Stimulated activated naive B cell treated with anti-CD40 and anti-IgM and Interleukin-4, amounts not matched to agents 10 μg/mL and 1 μg/mL and 100 μg/mL, for 72 hours (primary cell): ENCODE measurements at regions not wholly inside any gene's neighbourhood (a gene's known extent, or its start where the extent isn't known, plus 50 kb on each side); places are given as distances from the start of the nearest gene placed in this dataset.

Source experiments
- ATAC-seq, 2 donors: fragments of 150-1000 bp; cut with Tn5 transposase; replicated peaks; 2 replicates each; pipeline ENCODE4 v1.10.0; 2021; ENCODE audit warnings: moderate library complexity in 1 of 2
- DNase-seq: peaks from one replicate; pipeline ENCODE4 v3.0.0; 2021
- H3K27ac Mint-ChIP-seq: one replicate; pipeline ENCODE4 v1.8.0; 2022; ENCODE audit warnings: mild to moderate bottlenecking, mixed read lengths
- H3K27me3 Mint-ChIP-seq, 2 donors: one replicate each; pipeline ENCODE4 v1.8.0; 2022; ENCODE audit warnings: mixed read lengths in 2 of 2
- H3K36me3 Mint-ChIP-seq, 2 donors: one replicate each; pipeline ENCODE4 v1.8.0; 2022; ENCODE audit warnings: mixed read lengths in 2 of 2, mild to moderate bottlenecking in 1 of 2
- H3K4me1 Mint-ChIP-seq, 2 donors: one replicate each; pipeline ENCODE4 v1.8.0; 2022; ENCODE audit warnings: mixed read lengths in 2 of 2, mild to moderate bottlenecking in 1 of 2
- H3K4me3 Mint-ChIP-seq, 2 donors: one replicate each; pipeline ENCODE4 v1.8.0; 2022; ENCODE audit warnings: mild to moderate bottlenecking in 2 of 2, mixed read lengths in 2 of 2, moderate library complexity in 1 of 2
- H3K9me3 Mint-ChIP-seq, 2 donors: one replicate each; pipeline ENCODE4 v1.8.0; 2022; ENCODE audit warnings: mixed read lengths in 2 of 2, mild to moderate bottlenecking in 1 of 2

- no peaks in the 10 kb centered on the region for H3K36me3 Mint-ChIP-seq
- H3K27me3 Mint-ChIP-seq, result no peaks in the 10 kb centered on the region
- no peak overlapping the region for H3K4me3 Mint-ChIP-seq
- ATAC-seq, result no peak
- H3K9me3 Mint-ChIP-seq, result peaks cover 28 to 32% of the 10 kb centered on the region in 2 donors
- H3K27ac Mint-ChIP-seq, result no peak overlapping the region
- no peaks in the 10 kb centered on the region for H3K4me1 Mint-ChIP-seq
- DNase-seq, result no peak
Measured at GRCh38 chr14:30088620-30089019, 161.0 kb upstream of the PRKD1 start.

DNA sequence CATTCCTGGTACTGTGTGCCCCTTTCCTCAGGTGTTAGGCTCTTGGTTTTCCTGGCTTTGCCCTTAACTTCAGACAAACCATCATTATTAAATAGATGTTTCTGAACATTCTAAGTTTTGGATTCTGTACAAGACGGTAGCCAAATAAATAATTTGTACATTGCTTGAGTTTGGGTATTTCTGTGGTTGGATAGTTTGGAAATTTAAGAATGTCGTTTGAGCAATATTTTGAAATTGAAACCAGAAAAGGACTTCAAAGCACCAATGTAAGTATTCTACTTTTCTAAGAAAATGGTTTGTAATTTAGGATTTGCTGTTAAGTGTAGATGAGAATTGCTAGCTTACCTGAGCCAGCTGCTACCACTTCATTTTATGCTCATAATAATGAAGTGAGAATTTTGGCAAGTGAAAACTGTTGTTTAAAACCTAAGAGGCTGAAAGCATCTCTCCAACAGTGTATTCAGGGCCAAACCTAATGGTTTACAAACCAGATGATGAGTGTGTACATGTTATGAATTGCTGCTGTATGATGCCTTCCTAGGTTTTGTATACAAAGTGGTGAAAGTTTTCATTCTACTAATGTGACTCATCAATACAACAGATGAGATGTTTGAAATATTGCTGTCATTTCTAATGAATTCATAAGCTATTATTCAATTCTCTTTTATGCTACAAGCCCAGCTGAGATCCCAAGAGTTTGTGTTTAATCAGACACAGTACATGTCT is 181.5 kb upstream of the PRKD1 start:
- Mint-ChIP-seq H3K4me3 (no peak overlapping the region), H3K27ac (no peak overlapping the region), H3K36me3 (no peaks in the 10 kb centered on the region), H3K9me3 (peaks cover 0 to 4% of the 10 kb centered on the region in 2 donors), H3K4me1 (no peaks in the 10 kb centered on the region), H3K27me3 (no peaks in the 10 kb centered on the region)
- ATAC-seq, result no peak
- DNase-seq, result no peak

GRCh38 chr14:30114051-30114450 is 186.4 kb upstream of the PRKD1 start:
- Mint-ChIP-seq H3K27me3 (no peaks in the 10 kb centered on the region), H3K4me1 (no peaks in the 10 kb centered on the region), H3K9me3 (peaks cover 0 to 2% of the 10 kb centered on the region in 2 donors), H3K4me3 (no peak overlapping the region), H3K36me3 (no peaks in the 10 kb centered on the region), H3K27ac (no peak overlapping the region)
- no peak for ATAC-seq
- no peak for DNase-seq

DNA sequence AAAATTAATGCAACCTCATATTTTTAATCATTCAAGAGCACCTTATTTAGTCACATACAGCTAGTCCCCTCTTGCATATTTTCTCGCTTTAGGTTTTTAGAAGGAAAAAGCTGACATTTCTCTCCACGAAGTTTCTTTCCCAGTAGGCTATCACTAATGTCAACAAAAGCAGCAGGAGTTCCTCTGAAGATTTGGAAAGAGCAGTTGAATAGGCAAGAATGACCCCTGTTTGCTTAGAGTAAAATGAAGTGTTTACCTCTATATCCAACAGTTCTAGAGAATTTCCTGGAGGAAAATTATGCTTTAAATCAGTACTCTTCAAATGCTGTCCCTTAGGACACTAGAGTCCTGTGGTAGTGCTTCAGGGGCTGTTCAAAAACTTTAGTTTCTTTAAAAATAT is 188.1 kb upstream of the PRKD1 start:
- Mint-ChIP-seq H3K27ac (no peak overlapping the region), H3K27me3 (no peaks in the 10 kb centered on the region), H3K9me3 (peaks cover 0 to 2% of the 10 kb centered on the region in 2 donors), H3K4me3 (no peak overlapping the region), H3K4me1 (no peaks in the 10 kb centered on the region), H3K36me3 (no peaks in the 10 kb centered on the region)
- DNase-seq, result no peak
- no peak for ATAC-seq

DNA sequence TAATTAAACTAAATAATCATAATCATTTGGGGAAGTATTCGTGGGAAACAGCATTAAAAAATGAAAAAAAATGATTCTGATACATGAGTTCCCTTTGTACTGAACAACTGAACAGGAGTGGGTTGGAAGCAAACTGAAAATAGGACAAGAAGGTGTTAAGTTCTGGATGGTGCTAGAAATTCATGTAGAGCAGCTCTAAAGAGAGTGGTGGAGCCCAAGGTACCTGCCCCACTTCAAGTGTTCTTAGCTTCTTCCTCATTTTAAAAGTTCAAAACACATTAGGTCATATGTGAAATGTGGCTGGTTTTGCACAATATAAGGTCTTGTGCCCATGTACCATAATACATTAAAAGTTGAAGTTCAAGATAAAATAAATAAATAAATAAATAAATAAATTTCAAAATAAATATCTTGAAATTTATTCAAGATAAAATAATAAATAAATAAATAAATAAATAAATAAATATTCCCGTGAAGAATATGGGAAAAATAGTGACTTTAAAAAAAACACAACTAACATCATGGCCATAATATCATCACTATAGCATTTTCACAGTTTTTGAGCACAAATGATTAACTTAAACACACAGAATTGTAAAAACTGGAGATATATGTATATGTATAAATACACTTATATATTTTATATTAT is 191.5 kb upstream of the PRKD1 start:
- no peak overlapping the region for H3K27ac Mint-ChIP-seq
- no peaks in the 10 kb centered on the region for H3K9me3 Mint-ChIP-seq
- no peaks in the 10 kb centered on the region for H3K27me3 Mint-ChIP-seq
- ATAC-seq (no peak), DNase-seq (no peak)
- no peak overlapping the region for H3K4me3 Mint-ChIP-seq
- no peaks in the 10 kb centered on the region for H3K4me1 Mint-ChIP-seq
- H3K36me3 Mint-ChIP-seq, result no peaks in the 10 kb centered on the region

GRCh38 chr14:30125322-30125979 is 197.8 kb upstream of the PRKD1 start:
- DNase-seq (no peak), ATAC-seq (no peak)
- no peaks in the 10 kb centered on the region for H3K4me1 Mint-ChIP-seq
- no peak overlapping the region for H3K27ac Mint-ChIP-seq
- no peaks in the 10 kb centered on the region for H3K36me3 Mint-ChIP-seq
- H3K4me3 Mint-ChIP-seq, result no peak overlapping the region
- H3K27me3 Mint-ChIP-seq, result no peaks in the 10 kb centered on the region
- no peaks in the 10 kb centered on the region for H3K9me3 Mint-ChIP-seq

DNA sequence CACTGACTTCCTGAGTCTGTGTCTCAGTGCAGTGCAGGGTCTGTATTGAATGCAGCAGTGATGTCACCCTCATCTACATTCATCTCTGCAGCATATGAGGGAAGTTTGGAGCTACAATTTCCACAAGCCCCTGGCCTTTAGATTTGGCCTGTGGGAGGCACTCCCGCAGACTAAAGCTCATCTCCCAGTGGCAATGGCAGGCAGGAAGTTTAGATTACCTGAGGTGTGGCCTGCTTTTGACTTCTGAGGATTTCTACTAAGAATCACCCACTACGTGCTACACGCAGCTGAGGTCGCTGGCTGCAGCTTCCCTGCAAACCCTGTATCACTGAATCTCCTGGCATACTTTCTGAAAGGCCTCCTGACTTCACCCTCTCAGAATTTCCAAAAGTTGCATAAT is 202.2 kb upstream of the PRKD1 start:
- Mint-ChIP-seq H3K36me3 (no peaks in the 10 kb centered on the region), H3K4me3 (no peak overlapping the region), H3K4me1 (no peaks in the 10 kb centered on the region)

GRCh38 chr14:30131581-30132097 is 204.0 kb upstream of the PRKD1 start:
- Mint-ChIP-seq H3K4me1 (no peaks in the 10 kb centered on the region), H3K27me3 (no peaks in the 10 kb centered on the region), H3K36me3 (no peaks in the 10 kb centered on the region), H3K4me3 (no peak overlapping the region), H3K27ac (no peak overlapping the region), H3K9me3 (no peaks in the 10 kb centered on the region)
- no peak for ATAC-seq
- no peak for DNase-seq

More for the DNA sequence above, 202.2 kb upstream of the PRKD1 start:
- Mint-ChIP-seq H3K27ac (no peak overlapping the region), H3K27me3 (no peaks in the 10 kb centered on the region), H3K9me3 (no peaks in the 10 kb centered on the region)
- no peak for ATAC-seq
- DNase-seq, result no peak

DNA sequence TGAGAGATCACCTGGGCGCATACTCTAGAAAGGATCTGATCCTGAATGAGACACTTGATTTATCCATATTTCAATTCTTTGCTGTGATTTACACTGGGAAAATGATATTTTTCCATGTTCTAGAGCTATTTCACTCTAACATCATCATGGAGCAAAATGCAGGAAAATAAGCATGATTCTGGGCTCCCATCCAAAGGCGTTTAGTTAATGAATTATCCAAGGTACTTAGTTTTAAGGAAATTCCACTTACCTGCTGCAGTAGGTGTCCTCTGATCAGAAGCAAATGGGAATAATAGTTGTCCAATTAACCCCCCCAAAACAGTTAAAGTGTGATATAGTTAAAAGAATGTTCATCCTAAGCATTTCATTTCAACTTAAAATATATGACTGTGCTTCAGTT is 204.5 kb upstream of the PRKD1 start:
- no peaks in the 10 kb centered on the region for H3K36me3 Mint-ChIP-seq
- no peak overlapping the region for H3K4me3 Mint-ChIP-seq
- H3K27ac Mint-ChIP-seq, result no peak overlapping the region
- ATAC-seq, result no peak
- H3K4me1 Mint-ChIP-seq, result no peaks in the 10 kb centered on the region
- no peaks in the 10 kb centered on the region for H3K27me3 Mint-ChIP-seq
- no peak for DNase-seq
- no peaks in the 10 kb centered on the region for H3K9me3 Mint-ChIP-seq

DNA sequence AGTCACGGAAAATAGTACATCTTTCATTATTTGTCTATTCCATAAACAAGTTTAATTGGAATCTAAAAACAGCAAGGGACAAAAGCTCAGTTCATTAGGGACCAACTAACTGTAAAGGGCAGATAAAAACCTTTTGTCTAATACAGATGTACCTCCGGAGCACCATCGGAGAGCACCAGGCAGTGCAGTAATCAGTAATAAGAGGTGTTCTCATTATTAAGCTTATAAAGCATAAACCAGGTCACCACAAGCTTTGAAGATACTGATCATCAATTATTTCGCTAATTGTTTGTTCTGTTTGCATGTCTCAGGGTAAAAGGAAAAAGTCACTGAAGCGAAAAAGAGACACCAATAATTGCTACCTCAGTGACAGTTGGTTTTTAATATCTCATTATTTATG is 207.3 kb upstream of the PRKD1 start:
- DNase-seq, result no peak
- Mint-ChIP-seq H3K27me3 (no peaks in the 10 kb centered on the region), H3K4me1 (no peaks in the 10 kb centered on the region), H3K9me3 (no peaks in the 10 kb centered on the region), H3K4me3 (no peak overlapping the region), H3K27ac (no peak overlapping the region), H3K36me3 (no peaks in the 10 kb centered on the region)
- no peak for ATAC-seq

DNA sequence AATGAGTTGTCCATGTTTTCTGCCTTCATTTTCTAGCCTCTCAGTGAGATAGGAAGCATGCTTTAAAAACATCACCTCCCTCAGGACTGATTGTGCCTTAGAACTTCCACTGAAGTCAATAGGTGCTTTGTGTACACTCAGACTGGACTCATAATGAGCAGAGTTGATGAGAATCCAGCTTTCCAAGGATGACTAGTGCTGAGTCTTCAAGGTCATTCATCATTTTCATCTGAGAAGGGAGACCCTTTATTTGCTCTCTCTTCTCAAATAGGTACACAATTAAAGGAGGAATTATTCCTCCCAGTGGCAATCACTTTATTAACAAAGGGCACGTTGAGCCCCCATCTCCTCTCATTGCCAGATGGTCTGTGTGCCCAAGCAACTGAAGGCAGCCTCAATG is 210.9 kb upstream of the PRKD1 start:
- no peak overlapping the region for H3K4me3 Mint-ChIP-seq
- no peaks in the 10 kb centered on the region for H3K9me3 Mint-ChIP-seq
- no peaks in the 10 kb centered on the region for H3K27me3 Mint-ChIP-seq
- H3K4me1 Mint-ChIP-seq, result no peaks in the 10 kb centered on the region
- no peak for ATAC-seq
- no peaks in the 10 kb centered on the region for H3K36me3 Mint-ChIP-seq
- DNase-seq, result no peak
- no peak overlapping the region for H3K27ac Mint-ChIP-seq

GRCh38 chr14:30142216-30142615 is 214.6 kb upstream of the PRKD1 start:
- H3K27ac Mint-ChIP-seq, result no peak overlapping the region
- no peaks in the 10 kb centered on the region for H3K4me1 Mint-ChIP-seq
- H3K4me3 Mint-ChIP-seq, result no peak overlapping the region
- ATAC-seq, result no peak
- peaks cover 12 to 16% of the 10 kb centered on the region in 2 donors for H3K9me3 Mint-ChIP-seq
- DNase-seq, result no peak
- H3K36me3 Mint-ChIP-seq, result no peaks in the 10 kb centered on the region
- no peaks in the 10 kb centered on the region for H3K27me3 Mint-ChIP-seq

DNA sequence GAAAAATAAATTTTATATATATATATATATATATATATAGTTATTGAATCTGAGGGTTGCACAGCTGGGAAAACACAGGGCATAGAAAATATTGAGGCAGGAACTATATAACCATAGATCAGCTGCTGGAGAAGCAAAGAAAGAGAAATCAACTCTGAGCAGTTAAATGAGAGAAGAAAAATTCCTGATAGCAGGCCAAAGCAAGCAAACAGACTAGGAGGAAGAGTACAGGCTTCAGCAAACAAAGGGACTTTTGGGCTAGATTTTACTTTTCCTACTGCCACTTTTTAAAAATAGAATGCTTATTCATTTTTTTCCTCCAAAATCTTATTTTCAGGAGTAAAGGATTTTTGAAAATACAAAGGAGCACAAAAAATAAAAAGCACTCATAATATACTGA is 216.0 kb upstream of the PRKD1 start:
- H3K9me3 Mint-ChIP-seq, result peaks cover 20 to 23% of the 10 kb centered on the region in 2 donors
- no peaks in the 10 kb centered on the region for H3K4me1 Mint-ChIP-seq
- DNase-seq (no peak), ATAC-seq (no peak)
- H3K27me3 Mint-ChIP-seq, result no peaks in the 10 kb centered on the region
- no peak overlapping the region for H3K27ac Mint-ChIP-seq
- H3K4me3 Mint-ChIP-seq, result no peak overlapping the region
- no peaks in the 10 kb centered on the region for H3K36me3 Mint-ChIP-seq

DNA sequence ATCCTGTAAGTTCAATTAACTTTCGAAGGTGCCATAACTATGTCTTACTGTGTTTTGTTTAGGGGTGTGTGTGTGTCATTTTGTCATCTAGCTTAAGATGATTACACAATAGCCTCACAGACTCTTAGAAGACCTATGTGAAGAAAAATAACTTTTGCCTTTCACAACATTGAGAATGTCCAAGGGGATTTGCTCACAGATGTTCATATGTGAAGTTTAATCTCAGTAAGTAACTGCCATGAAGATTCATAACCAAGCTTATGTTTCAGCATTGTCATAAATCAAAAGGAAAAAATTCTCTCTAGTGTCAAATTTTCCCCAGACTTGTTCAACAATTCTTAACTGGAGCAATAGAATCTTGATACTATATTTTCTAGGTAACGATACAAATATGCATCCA is 226.1 kb upstream of the PRKD1 start:
- Mint-ChIP-seq H3K9me3 (peaks cover 0 to 4% of the 10 kb centered on the region in 2 donors), H3K27me3 (no peaks in the 10 kb centered on the region), H3K4me3 (no peak overlapping the region), H3K27ac (no peak overlapping the region), H3K36me3 (no peaks in the 10 kb centered on the region), H3K4me1 (no peaks in the 10 kb centered on the region)
- ATAC-seq, result no peak
- DNase-seq, result no peak

DNA sequence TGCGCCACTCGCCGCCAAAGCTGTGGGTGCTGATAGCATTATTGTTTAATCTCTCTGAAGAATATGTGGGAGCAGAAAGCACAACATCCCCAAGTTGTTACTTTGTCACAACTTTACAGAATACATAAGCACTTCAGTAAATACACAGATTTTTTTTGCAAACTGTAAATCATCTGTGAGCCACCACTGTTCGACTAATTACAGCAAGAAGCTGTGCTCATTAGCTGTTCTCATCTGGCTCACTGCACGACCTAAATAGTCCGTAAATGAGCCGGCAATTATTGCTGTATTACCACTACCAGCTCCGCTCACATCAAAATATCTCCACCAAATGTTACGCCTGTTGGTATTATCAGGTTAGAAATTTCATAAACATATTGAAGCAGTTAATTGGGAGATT is 228.9 kb upstream of the PRKD1 start:
- DNase-seq, result no peak
- H3K4me3 Mint-ChIP-seq, result no peak overlapping the region
- no peaks in the 10 kb centered on the region for H3K4me1 Mint-ChIP-seq
- H3K36me3 Mint-ChIP-seq, result no peaks in the 10 kb centered on the region
- H3K27me3 Mint-ChIP-seq, result no peaks in the 10 kb centered on the region
- H3K9me3 Mint-ChIP-seq, result peaks cover 0 to 4% of the 10 kb centered on the region in 2 donors
- no peak for ATAC-seq
- no peak overlapping the region for H3K27ac Mint-ChIP-seq
